HepG2 (cell line): ENCODE measurements at regions not wholly inside any gene's neighbourhood (a gene's known extent, or its start where the extent isn't known, plus 50 kb on each side); places are given as distances from the start of the nearest gene placed in this dataset.

Source experiments
- CBX5 ChIP-seq: sonication (generic); formaldehyde crosslinking; IDR thresholded peaks from 2 replicates; pipeline ENCODE4 v1.4.0; 2020; ENCODE audit warnings: missing genetic modification reagents, borderline replicate concordance
- FOXA3 ChIP-seq: IDR thresholded peaks from 2 replicates; pipeline ENCODE4 v1.6.1; 2016; ENCODE audit warnings: missing genetic modification reagents, missing compliant biosample characterization
- HIC2 ChIP-seq: sonication (generic); formaldehyde crosslinking; IDR thresholded peaks from 2 replicates; pipeline ENCODE4 v1.9.0; 2022; ENCODE audit warnings: low read depth, missing genetic modification reagents
- SMAD3 ChIP-seq: sonication (generic); formaldehyde crosslinking; IDR thresholded peaks from 2 replicates; pipeline ENCODE4 v1.4.0; 2020; ENCODE audit warnings: missing genetic modification reagents
- ZFP36L2 ChIP-seq: sonication (generic); formaldehyde crosslinking; IDR thresholded peaks from 2 replicates; pipeline ENCODE4 v1.4.0; 2020; ENCODE audit warnings: missing genetic modification reagents
- ZFYVE20 ChIP-seq: sonication (generic); formaldehyde crosslinking; IDR thresholded peaks from 2 replicates; pipeline ENCODE4 v1.8.0; 2023; ENCODE audit warnings: low read depth, mild to moderate bottlenecking, moderate library complexity, missing genetic modification reagents, borderline replicate concordance
- ZNF484 ChIP-seq: sonication (generic); formaldehyde crosslinking; IDR thresholded peaks from 2 replicates; pipeline ENCODE4 v1.5.1; 2020; ENCODE audit warnings: mild to moderate bottlenecking, low read depth, missing genetic modification reagents, borderline replicate concordance
- ZNF569 ChIP-seq: sonication (generic); formaldehyde crosslinking; IDR thresholded peaks from 2 replicates; pipeline ENCODE4 v1.5.0; 2020; ENCODE audit warnings: mild to moderate bottlenecking, missing genetic modification reagents, moderate library complexity, borderline replicate concordance
- ZNF691 ChIP-seq: sonication (generic); formaldehyde crosslinking; IDR thresholded peaks from 2 replicates; pipeline ENCODE4 v1.4.0; 2020; ENCODE audit warnings: missing genetic modification reagents, low read depth, mild to moderate bottlenecking, borderline replicate concordance
- ZNF816 ChIP-seq: sonication (generic); formaldehyde crosslinking; IDR thresholded peaks from 2 replicates; pipeline ENCODE4 v1.8.0; 2022; ENCODE audit warnings: missing genetic modification reagents, mild to moderate bottlenecking, borderline replicate concordance
- TF ChIP-seq, protein P1 (sequence below): IDR thresholded peaks from 2 replicates; pipeline ENCODE4 v1.6.1; 2012; ENCODE audit warnings: low read length, improper control_type of control experiment
- TF ChIP-seq, protein P2 (sequence below): sonication (generic); formaldehyde crosslinking; conservative IDR thresholded peaks from 2 replicates; pipeline ENCODE4 v1.4.0; 2020; ENCODE audit warnings: mild to moderate bottlenecking, missing genetic modification reagents, moderate library complexity
- TF ChIP-seq, protein P3 (sequence below): IDR thresholded peaks from 2 replicates; pipeline ENCODE4 v1.6.1; 2016; ENCODE audit warnings: missing compliant biosample characterization, missing genetic modification reagents, borderline replicate concordance
- TF ChIP-seq, protein P4 (sequence below): sonication (generic); formaldehyde crosslinking; IDR thresholded peaks from 2 replicates; pipeline ENCODE4 v1.9.0; 2021; ENCODE audit warnings: missing genetic modification reagents, borderline replicate concordance

- TF ChIP-seq HIC2 (no peak), ZFYVE20 (CRISPR knock-in tag) (no peak), ZNF484 (no peak), ZNF816 (CRISPR knock-in tag) (no peak), ZNF691 (CRISPR knock-in tag) (no peak), FOXA3 (CRISPR knock-in tag) (peak; percentile 26; the same call in 1 of the 2 replicates), SMAD3 (CRISPR knock-in tag) (no peak), ZFP36L2 (no peak), CBX5 (CRISPR knock-in tag) (no peak), ZNF569 (CRISPR knock-in tag) (no peak)
- TF ChIP-seq, protein P1, sequence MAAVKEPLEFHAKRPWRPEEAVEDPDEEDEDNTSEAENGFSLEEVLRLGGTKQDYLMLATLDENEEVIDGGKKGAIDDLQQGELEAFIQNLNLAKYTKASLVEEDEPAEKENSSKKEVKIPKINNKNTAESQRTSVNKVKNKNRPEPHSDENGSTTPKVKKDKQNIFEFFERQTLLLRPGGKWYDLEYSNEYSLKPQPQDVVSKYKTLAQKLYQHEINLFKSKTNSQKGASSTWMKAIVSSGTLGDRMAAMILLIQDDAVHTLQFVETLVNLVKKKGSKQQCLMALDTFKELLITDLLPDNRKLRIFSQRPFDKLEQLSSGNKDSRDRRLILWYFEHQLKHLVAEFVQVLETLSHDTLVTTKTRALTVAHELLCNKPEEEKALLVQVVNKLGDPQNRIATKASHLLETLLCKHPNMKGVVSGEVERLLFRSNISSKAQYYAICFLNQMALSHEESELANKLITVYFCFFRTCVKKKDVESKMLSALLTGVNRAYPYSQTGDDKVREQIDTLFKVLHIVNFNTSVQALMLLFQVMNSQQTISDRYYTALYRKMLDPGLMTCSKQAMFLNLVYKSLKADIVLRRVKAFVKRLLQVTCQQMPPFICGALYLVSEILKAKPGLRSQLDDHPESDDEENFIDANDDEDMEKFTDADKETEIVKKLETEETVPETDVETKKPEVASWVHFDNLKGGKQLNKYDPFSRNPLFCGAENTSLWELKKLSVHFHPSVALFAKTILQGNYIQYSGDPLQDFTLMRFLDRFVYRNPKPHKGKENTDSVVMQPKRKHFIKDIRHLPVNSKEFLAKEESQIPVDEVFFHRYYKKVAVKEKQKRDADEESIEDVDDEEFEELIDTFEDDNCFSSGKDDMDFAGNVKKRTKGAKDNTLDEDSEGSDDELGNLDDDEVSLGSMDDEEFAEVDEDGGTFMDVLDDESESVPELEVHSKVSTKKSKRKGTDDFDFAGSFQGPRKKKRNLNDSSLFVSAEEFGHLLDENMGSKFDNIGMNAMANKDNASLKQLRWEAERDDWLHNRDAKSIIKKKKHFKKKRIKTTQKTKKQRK = no peak
- TF ChIP-seq, protein P2, sequence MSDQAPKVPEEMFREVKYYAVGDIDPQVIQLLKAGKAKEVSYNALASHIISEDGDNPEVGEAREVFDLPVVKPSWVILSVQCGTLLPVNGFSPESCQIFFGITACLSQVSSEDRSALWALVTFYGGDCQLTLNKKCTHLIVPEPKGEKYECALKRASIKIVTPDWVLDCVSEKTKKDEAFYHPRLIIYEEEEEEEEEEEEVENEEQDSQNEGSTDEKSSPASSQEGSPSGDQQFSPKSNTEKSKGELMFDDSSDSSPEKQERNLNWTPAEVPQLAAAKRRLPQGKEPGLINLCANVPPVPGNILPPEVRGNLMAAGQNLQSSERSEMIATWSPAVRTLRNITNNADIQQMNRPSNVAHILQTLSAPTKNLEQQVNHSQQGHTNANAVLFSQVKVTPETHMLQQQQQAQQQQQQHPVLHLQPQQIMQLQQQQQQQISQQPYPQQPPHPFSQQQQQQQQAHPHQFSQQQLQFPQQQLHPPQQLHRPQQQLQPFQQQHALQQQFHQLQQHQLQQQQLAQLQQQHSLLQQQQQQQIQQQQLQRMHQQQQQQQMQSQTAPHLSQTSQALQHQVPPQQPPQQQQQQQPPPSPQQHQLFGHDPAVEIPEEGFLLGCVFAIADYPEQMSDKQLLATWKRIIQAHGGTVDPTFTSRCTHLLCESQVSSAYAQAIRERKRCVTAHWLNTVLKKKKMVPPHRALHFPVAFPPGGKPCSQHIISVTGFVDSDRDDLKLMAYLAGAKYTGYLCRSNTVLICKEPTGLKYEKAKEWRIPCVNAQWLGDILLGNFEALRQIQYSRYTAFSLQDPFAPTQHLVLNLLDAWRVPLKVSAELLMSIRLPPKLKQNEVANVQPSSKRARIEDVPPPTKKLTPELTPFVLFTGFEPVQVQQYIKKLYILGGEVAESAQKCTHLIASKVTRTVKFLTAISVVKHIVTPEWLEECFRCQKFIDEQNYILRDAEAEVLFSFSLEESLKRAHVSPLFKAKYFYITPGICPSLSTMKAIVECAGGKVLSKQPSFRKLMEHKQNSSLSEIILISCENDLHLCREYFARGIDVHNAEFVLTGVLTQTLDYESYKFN (CRISPR knock-in tag) = 0 out of 2 replicates have a peak, but pooled peaks have one; percentile 16
- TF ChIP-seq, protein P3, sequence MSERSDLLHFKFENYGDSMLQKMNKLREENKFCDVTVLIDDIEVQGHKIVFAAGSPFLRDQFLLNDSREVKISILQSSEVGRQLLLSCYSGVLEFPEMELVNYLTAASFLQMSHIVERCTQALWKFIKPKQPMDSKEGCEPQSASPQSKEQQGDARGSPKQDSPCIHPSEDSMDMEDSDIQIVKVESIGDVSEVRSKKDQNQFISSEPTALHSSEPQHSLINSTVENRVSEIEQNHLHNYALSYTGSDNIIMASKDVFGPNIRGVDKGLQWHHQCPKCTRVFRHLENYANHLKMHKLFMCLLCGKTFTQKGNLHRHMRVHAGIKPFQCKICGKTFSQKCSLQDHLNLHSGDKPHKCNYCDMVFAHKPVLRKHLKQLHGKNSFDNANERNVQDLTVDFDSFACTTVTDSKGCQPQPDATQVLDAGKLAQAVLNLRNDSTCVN (CRISPR knock-in tag) = no peak
- TF ChIP-seq, protein P4, sequence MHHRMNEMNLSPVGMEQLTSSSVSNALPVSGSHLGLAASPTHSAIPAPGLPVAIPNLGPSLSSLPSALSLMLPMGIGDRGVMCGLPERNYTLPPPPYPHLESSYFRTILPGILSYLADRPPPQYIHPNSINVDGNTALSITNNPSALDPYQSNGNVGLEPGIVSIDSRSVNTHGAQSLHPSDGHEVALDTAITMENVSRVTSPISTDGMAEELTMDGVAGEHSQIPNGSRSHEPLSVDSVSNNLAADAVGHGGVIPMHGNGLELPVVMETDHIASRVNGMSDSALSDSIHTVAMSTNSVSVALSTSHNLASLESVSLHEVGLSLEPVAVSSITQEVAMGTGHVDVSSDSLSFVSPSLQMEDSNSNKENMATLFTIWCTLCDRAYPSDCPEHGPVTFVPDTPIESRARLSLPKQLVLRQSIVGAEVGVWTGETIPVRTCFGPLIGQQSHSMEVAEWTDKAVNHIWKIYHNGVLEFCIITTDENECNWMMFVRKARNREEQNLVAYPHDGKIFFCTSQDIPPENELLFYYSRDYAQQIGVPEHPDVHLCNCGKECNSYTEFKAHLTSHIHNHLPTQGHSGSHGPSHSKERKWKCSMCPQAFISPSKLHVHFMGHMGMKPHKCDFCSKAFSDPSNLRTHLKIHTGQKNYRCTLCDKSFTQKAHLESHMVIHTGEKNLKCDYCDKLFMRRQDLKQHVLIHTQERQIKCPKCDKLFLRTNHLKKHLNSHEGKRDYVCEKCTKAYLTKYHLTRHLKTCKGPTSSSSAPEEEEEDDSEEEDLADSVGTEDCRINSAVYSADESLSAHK (CRISPR knock-in tag) = no peak
Measured at GRCh38 chr4:154973244-154974035, 192.4 kb downstream of the RBM46 start (continued).
